ENCODE measurements at regions not wholly inside any gene's neighbourhood (a gene's known extent, or its start where the extent isn't known, plus 50 kb on each side); places are given as distances from the start of the nearest gene placed in this dataset.

GRCh38 chr7:115674467-115675024, 356.0 kb downstream of the TFEC start:
- no peaks in the 10 kb centered on the region for H4K20me1 ChIP-seq (replicated peaks in 1 of 2; ENCODE audit: control insufficient read depth in 1 of 2, insufficient read depth in 2 of 2, low read length in 2 of 2)
- no peaks in the 10 kb centered on the region for H3K36me3 ChIP-seq (ENCODE audit: control insufficient read depth in 2 of 4, insufficient read depth in 4 of 4, low read length in 3 of 4)
- ChIA-PET POLR2A (ENCODE audit: partially characterized antibody) (no interaction called here), CTCF (ENCODE audit: partially characterized antibody) (no interaction called here)
- H2BK12ac ChIP-seq (ENCODE audit: low read depth, low read length) = no peak overlapping the region
- H3K4me3 ChIP-seq (ENCODE audit: extremely low read depth in 1 of 4, insufficient read depth in 2 of 4, low read depth in 3 of 4, low read length in 4 of 4) = no peak overlapping the region
- H3K4me2 ChIP-seq (ENCODE audit: insufficient read depth in 1 of 2, low read depth in 2 of 2, low read length in 2 of 2) = no peak overlapping the region
- DNase-seq (ENCODE audit: low read depth in 1 of 2, low spot score in 2 of 2) = no peak
- H3K23ac ChIP-seq (ENCODE audit: insufficient read length) = no peak overlapping the region
- no peak overlapping the region for H2BK15ac ChIP-seq (ENCODE audit: low read length)
- 85% methylated on average over 3 of the region's 3 CpGs; no CpG with 5 or more reads in 1 of the 2 experiments for WGBS, 2 experiments (ENCODE audit: extremely low coverage in 1 of 2, insufficient coverage in 1 of 2, insufficient read length in 1 of 2, insufficient replicate concordance in 2 of 2, low coverage in 1 of 2, low lambda C conversion rate in 2 of 2, missing lambda C conversion rate in 1 of 2)
- no peak overlapping the region for H4K8ac ChIP-seq (ENCODE audit: extremely low read depth, insufficient read depth, low read length)
- no peak overlapping the region for H3K27ac ChIP-seq (ENCODE audit: low read depth, low read length)
- no peak overlapping the region for H2BK20ac ChIP-seq (ENCODE audit: low read length)
- H3K9me3 ChIP-seq (ENCODE audit: insufficient read depth in 2 of 2, low read depth in 1 of 2, low read length in 1 of 2) = no peaks in the 10 kb centered on the region
- H3K79me2 ChIP-seq (ENCODE audit: control insufficient read depth in 1 of 2, insufficient read depth in 2 of 2, low read length in 2 of 2) = no peaks in the 10 kb centered on the region
- H4K91ac ChIP-seq (replicated peaks; ENCODE audit: insufficient read length, low read length) = no peak overlapping the region
- no peak for TF ChIP-seq SIRT6 (IDR thresholded peaks at IDR 0.05; ENCODE audit: low read length)
- TF ChIP-seq RFX5 (IDR thresholded peaks at IDR 0.05; ENCODE audit: borderline replicate concordance, low read depth, low read length) = no peak
- no peak for TF ChIP-seq SUZ12 (IDR thresholded peaks at IDR 0.05; ENCODE audit: low read length)
- no peak for TF ChIP-seq TAF7 (optimal IDR thresholded peaks at IDR 0.05; ENCODE audit: borderline replicate concordance, low read depth, low read length)
- TF ChIP-seq YY1 (IDR thresholded peaks at IDR 0.05; ENCODE audit: low read depth, low read length) = no peak
- TF ChIP-seq KDM5A (IDR thresholded peaks at IDR 0.05; ENCODE audit: low read length) = no peak
- no peak for TF ChIP-seq SP1 (IDR thresholded peaks at IDR 0.05; ENCODE audit: low read depth, low read length)
- no peak for TF ChIP-seq BACH1 (IDR thresholded peaks at IDR 0.05; ENCODE audit: low read length)
- no peaks in the 10 kb centered on the region for H3K27me3 ChIP-seq (replicated peaks in 1 of 4; ENCODE audit: control insufficient read depth in 3 of 4, extremely low read depth in 1 of 4, insufficient read depth in 3 of 4, low read length in 3 of 4)
- H2AFZ ChIP-seq (ENCODE audit: low read length) = peak overlapping the region; percentile 22; the same call in 1 of the 2 replicates
- no peaks in the 10 kb centered on the region for H3K79me1 ChIP-seq (ENCODE audit: low read depth, low read length)
- no peak for FAIRE-seq
- no peak overlapping the region for H3K4ac ChIP-seq (replicated peaks; ENCODE audit: insufficient read length, low read depth, low read length)
- no peaks in the 10 kb centered on the region; the same call in 1 of the 2 replicates for H3K23me2 ChIP-seq (ENCODE audit: low read depth, low read length)
- no peak overlapping the region for H4K5ac ChIP-seq (ENCODE audit: insufficient read length, low read depth, low read length)
- no peak overlapping the region for H3K9ac ChIP-seq (replicated peaks in 1 of 4; ENCODE audit: extremely low read depth in 1 of 4, low read depth in 3 of 4, low read length in 3 of 4)
- no peaks in the 10 kb centered on the region for H3K4me1 ChIP-seq (replicated peaks in 1 of 4; ENCODE audit: control insufficient read depth in 3 of 4, insufficient read depth in 4 of 4, low read length in 3 of 4)
- no peak overlapping the region for H3K56ac ChIP-seq (replicated peaks; ENCODE audit: insufficient read length, low read depth, low read length)
- no peak overlapping the region for H3K14ac ChIP-seq (ENCODE audit: insufficient read length)
- no peak overlapping the region for H2BK5ac ChIP-seq (ENCODE audit: low read depth, low read length)
- H2AK5ac ChIP-seq (ENCODE audit: low read depth, low read length) = no peak overlapping the region
- H3K18ac ChIP-seq (ENCODE audit: extremely low read depth, low read length) = no peak overlapping the region
- H2BK120ac ChIP-seq (replicated peaks; ENCODE audit: low read depth, low read length) = no peak overlapping the region
